SK-N-SH (cell line): ENCODE measurements at regions not wholly inside any gene's neighbourhood (a gene's known extent, or its start where the extent isn't known, plus 50 kb on each side); places are given as distances from the start of the nearest gene placed in this dataset.

Experiments used
- CTCF ChIA-PET: fragments of 300-600, 350-600 bp; formaldehyde crosslinking; extraction: SDS; loops from one replicate; lab custom pipeline; 2021; lab: Yijun Ruan, JAX
- POLR2A ChIA-PET: fragments of 350-600 bp; sonication (Branson Sonifier 250); formaldehyde crosslinking; extraction: SDS; loops from one replicate; lab custom pipeline; 2020; ENCODE audit warnings: antibody characterized with exemption, inconsistent platforms; lab: Yijun Ruan, JAX
- DNase-seq: peaks from one replicate; pipeline ENCODE4 v3.0.0; 2012
- H2AFZ ChIP-seq: fragments of 200-600 bp; sonication (generic); 2 replicates; pipeline ENCODE4 v1.8.1; 2016; ENCODE audit warnings: antibody characterized with exemption, mild to moderate bottlenecking, low read depth
- H3F3A ChIP-seq: fragments of 200-600 bp; sonication (generic); replicated peaks from 2 replicates; pipeline ENCODE3; 2016; ENCODE audit warnings: antibody characterized with exemption, mild to moderate bottlenecking; ENCODE audit not compliant: insufficient read depth
- H3K27ac ChIP-seq, 2 experiments: fragments of 200-500 bp in 1 of 2; fragments of 200-600 bp in 1 of 2; sonication (Bioruptor generic) in 1 of 2; sonication (generic), shearing (Covaris generic) in 1 of 2; 2 replicates each; pipeline versions ENCODE4 v1.5.1 to v1.6.1; 2014 to 2016; ENCODE audit warnings: low read depth in 2 of 2, inconsistent platforms in 1 of 2, low read length in 1 of 2, mild to moderate bottlenecking in 1 of 2, mixed read lengths in 1 of 2
- H3K27me3 ChIP-seq: fragments of 200-600 bp; sonication (generic), shearing (Covaris generic); 2 replicates; pipeline ENCODE4 v1.6.1; 2016; ENCODE audit warnings: mixed run types; ENCODE audit not compliant: insufficient read depth
- H3K36me3 ChIP-seq, 2 experiments: fragments of 200-500 bp in 1 of 2; fragments of 200-600 bp in 1 of 2; sonication (Bioruptor generic) in 1 of 2; sonication (generic) in 1 of 2; replicated peaks in 1 of 2; 2 replicates each; pipeline versions ENCODE3 to v1.5.1; 2014 to 2016; ENCODE audit warnings: low read length in 1 of 2, mild to moderate bottlenecking in 1 of 2; ENCODE audit not compliant: insufficient read depth in 2 of 2, control insufficient read depth in 1 of 2
- H3K4me1 ChIP-seq, 2 experiments: fragments of 200-500 bp in 1 of 2; fragments of 200-600 bp in 1 of 2; sonication (Bioruptor generic) in 1 of 2; sonication (generic), shearing (Covaris generic) in 1 of 2; 2 replicates each; pipeline versions ENCODE4 v1.5.1 to v1.6.1; 2014 to 2016; ENCODE audit warnings: low read depth in 1 of 2, low read length in 1 of 2, mixed run types in 1 of 2; ENCODE audit not compliant: insufficient read depth in 2 of 2, control insufficient read depth in 1 of 2
- H3K4me2 ChIP-seq: fragments of 200-600 bp; sonication (generic), shearing (Covaris generic); 2 replicates; pipeline ENCODE4 v1.6.1; 2017; ENCODE audit warnings: mixed run types
- H3K4me3 ChIP-seq, 2 experiments: fragments of 200-500 bp in 1 of 2; fragments of 200-600 bp in 1 of 2; sonication (Bioruptor generic) in 1 of 2; sonication (generic), shearing (Covaris generic) in 1 of 2; 2 replicates each; pipeline versions ENCODE4 v1.5.1 to v1.8.1; 2014 to 2016; ENCODE audit warnings: low read depth in 2 of 2, inconsistent platforms in 1 of 2, low read length in 1 of 2, mild to moderate bottlenecking in 1 of 2, mixed read lengths in 1 of 2, moderate library complexity in 1 of 2
- H3K79me2 ChIP-seq: fragments of 200-600 bp; sonication (generic); 2 replicates; pipeline ENCODE4 v1.8.1; 2017; ENCODE audit warnings: mild to moderate bottlenecking; ENCODE audit not compliant: insufficient read depth
- H3K9ac ChIP-seq: fragments of 200-600 bp; sonication (generic); 2 replicates; pipeline ENCODE4 v1.6.1; 2017; ENCODE audit warnings: mixed run types
- H3K9me2 ChIP-seq: fragments of 200-600 bp; sonication (generic); 2 replicates; pipeline ENCODE4 v1.6.1; 2017; ENCODE audit warnings: mixed run types
- H3K9me3 ChIP-seq: fragments of 200-600 bp; sonication (generic); 2 replicates; pipeline ENCODE4 v1.6.1; 2017; ENCODE audit warnings: mixed run types, mild to moderate bottlenecking, moderate library complexity
- H4K20me1 ChIP-seq: fragments of 200-600 bp; sonication (generic); 2 replicates; pipeline ENCODE4 v1.6.1; 2017; ENCODE audit warnings: mild to moderate bottlenecking, mixed run types; ENCODE audit not compliant: insufficient read depth
- CTCF ChIP-seq: fragments of 200-600 bp; sonication (generic); IDR thresholded peaks from 2 replicates; pipeline ENCODE4 v1.6.1; 2017; ENCODE audit warnings: antibody characterized with exemption, mild to moderate bottlenecking, moderate library complexity
- EP300 ChIP-seq, 2 experiments: IDR thresholded peaks; 2 replicates each; pipeline versions ENCODE4 v1.4.0 to v1.6.1; 2012; ENCODE audit warnings: borderline replicate concordance in 1 of 2, low read depth in 1 of 2, low read length in 1 of 2
- FOSL2 ChIP-seq: IDR thresholded peaks from 2 replicates; pipeline ENCODE4 v1.4.0; 2012; ENCODE audit warnings: low read depth, mild to moderate bottlenecking, moderate library complexity, borderline replicate concordance
- FOXM1 ChIP-seq: IDR thresholded peaks from 2 replicates; pipeline ENCODE4 v1.4.0; 2012; ENCODE audit warnings: low read depth, mild to moderate bottlenecking
- GABPA ChIP-seq: IDR thresholded peaks from 2 replicates; pipeline ENCODE4 v1.4.0; 2012; ENCODE audit warnings: low read depth, mild to moderate bottlenecking
- MEF2A ChIP-seq: IDR thresholded peaks from 2 replicates; pipeline ENCODE4 v1.4.0; 2012; ENCODE audit warnings: low read depth, borderline replicate concordance
- MXI1 ChIP-seq: IDR thresholded peaks from 2 replicates; pipeline ENCODE4 v1.6.1; 2012; ENCODE audit warnings: mild to moderate bottlenecking, low read depth, low read length, improper control_type of control experiment
- NFIC ChIP-seq: IDR thresholded peaks from 2 replicates; pipeline ENCODE4 v1.4.0; 2012; ENCODE audit warnings: borderline replicate concordance
- PBX3 ChIP-seq: IDR thresholded peaks from 2 replicates; pipeline ENCODE4; 2012
- POLR2AphosphoS5 ChIP-seq: IDR thresholded peaks from 2 replicates; pipeline ENCODE4 v1.6.1; 2012; ENCODE audit warnings: low read depth, low read length
- RAD21 ChIP-seq: IDR thresholded peaks from 2 replicates; pipeline ENCODE4 v1.6.1; 2012; ENCODE audit warnings: mild to moderate bottlenecking, low read length
- RCOR1 ChIP-seq: fragments of 150-350 bp; IDR thresholded peaks from 2 replicates; pipeline ENCODE4 v1.6.1; 2017; ENCODE audit warnings: antibody characterized with exemption, low read length
- REST ChIP-seq: IDR thresholded peaks from 2 replicates; pipeline ENCODE4 v1.6.1; 2012; ENCODE audit warnings: mild to moderate bottlenecking, low read depth, low read length, moderate library complexity
- SMC3 ChIP-seq: IDR thresholded peaks from 2 replicates; pipeline ENCODE4 v1.6.1; 2012; ENCODE audit warnings: low read depth, low read length, improper control_type of control experiment
- TCF12 ChIP-seq: IDR thresholded peaks from 2 replicates; pipeline ENCODE4 v1.4.0; 2012
- TEAD4 ChIP-seq: IDR thresholded peaks from 2 replicates; pipeline ENCODE4 v1.4.0; 2012; ENCODE audit warnings: mild to moderate bottlenecking, borderline replicate concordance; ENCODE audit not compliant: insufficient read depth
- USF1 ChIP-seq: IDR thresholded peaks from 2 replicates; pipeline ENCODE4 v1.4.0; 2012; ENCODE audit warnings: low read depth, borderline replicate concordance
- WGBS: methylation state at CpG from one replicate; pipeline ENCODE4 v1.1.6; 2017; ENCODE audit warnings: low lambda C conversion rate; 5-methylcytosine and 5-hydroxymethylcytosine counted together

- Histone ChIP-seq H3K27ac (no peak overlapping the region), H3K4me3 (no peak overlapping the region), H3K4me1 (no peaks in the 10 kb centered on the region), H3K36me3 (no peaks in the 10 kb centered on the region), H3F3A (no peaks in the 10 kb centered on the region), H3K9me3 (no peaks in the 10 kb centered on the region), H3K4me2 (no peak overlapping the region), H2AFZ (no peak overlapping the region), H3K9ac (no peak overlapping the region), H4K20me1 (no peaks in the 10 kb centered on the region), H3K27me3 (peaks cover 53% of the 10 kb centered on the region), H3K9me2 (no peaks in the 10 kb centered on the region), H3K79me2 (no peaks in the 10 kb centered on the region)
- DNase-seq, result no peak
- CTCF ChIA-PET, result interaction anchor here (0.8 to 6.0 kb wide), 3 partner anchors 8 to 13 kb away, joined by 3 to 47 read pairs (median 4); no protein-coding TSS in a partner anchor
- no peak for TF ChIP-seq USF1
- 34% methylated on average over 12 of the region's 12 CpGs for WGBS
- POLR2A ChIA-PET, result no interaction called here
Observed at GRCh38 chr2:219697811-219698747, 70.6 kb downstream of the SLC4A3 start.

- no peaks in the 10 kb centered on the region for H3K9me3 ChIP-seq
- peaks cover 51% of the 10 kb centered on the region for H3K27me3 ChIP-seq
- no peaks in the 10 kb centered on the region for H3K36me3 ChIP-seq
- POLR2A ChIA-PET, result interaction anchor here (0.6 kb wide), 1 partner anchor 867 kb away, joined by 3 read pairs; no protein-coding TSS in a partner anchor
- no peak overlapping the region for H3K27ac ChIP-seq
- no peak overlapping the region for H2AFZ ChIP-seq
- H3K4me1 ChIP-seq, result no peaks in the 10 kb centered on the region
- 39% methylated on average over 15 of the region's 15 CpGs for WGBS
- H3F3A ChIP-seq, result no peaks in the 10 kb centered on the region
- no peaks in the 10 kb centered on the region for H4K20me1 ChIP-seq
- H3K79me2 ChIP-seq, result no peaks in the 10 kb centered on the region
- no peak overlapping the region for H3K4me2 ChIP-seq
- no peak overlapping the region for H3K4me3 ChIP-seq
- CTCF ChIA-PET, result interaction anchor here (0.8 to 6.0 kb wide), 3 partner anchors 9 to 12 kb away, joined by 3 to 47 read pairs (median 4); no protein-coding TSS in a partner anchor
- TF ChIP-seq FOXM1 (no peak), REST (no peak), TEAD4 (no peak), POLR2AphosphoS5 (no peak), RAD21 (no peak), PBX3 (no peak), MEF2A (no peak), SMC3 (no peak), FOSL2 (no peak), RCOR1 (no peak), GABPA (no peak), MXI1 (no peak), NFIC (no peak), USF1 (no peak), EP300 (IDR thresholded peaks at IDR 0.05; ENCODE audit: borderline replicate concordance in 1 of 2, low read depth in 1 of 2, low read length in 1 of 2) (no peak), CTCF (no peak), TCF12 (no peak)
- DNase-seq, result no peak
- H3K9ac ChIP-seq, result no peak overlapping the region
- no peaks in the 10 kb centered on the region for H3K9me2 ChIP-seq
Observed at GRCh38 chr2:219698748-219699439, 71.5 kb downstream of the SLC4A3 start.
